OCI-M1 (cell line): ENCODE measurements at regions not wholly inside any gene's neighbourhood (a gene's known extent, or its start where the extent isn't known, plus 50 kb on each side); places are given as distances from the start of the nearest gene placed in this dataset.
A peak's percentile ranks its signal among the peaks of the same experiment; 100 is the strongest.
"Not testable (repeated sequence)": the region's sequence is repeated elsewhere in the genome, so short reads cannot be mapped to it uniquely, and the experiment has no call there.

Experiments used
- DNase-seq: peaks from one replicate; lab custom pipeline; 2025; lab: John Stamatoyannopoulos, UW

DNA sequence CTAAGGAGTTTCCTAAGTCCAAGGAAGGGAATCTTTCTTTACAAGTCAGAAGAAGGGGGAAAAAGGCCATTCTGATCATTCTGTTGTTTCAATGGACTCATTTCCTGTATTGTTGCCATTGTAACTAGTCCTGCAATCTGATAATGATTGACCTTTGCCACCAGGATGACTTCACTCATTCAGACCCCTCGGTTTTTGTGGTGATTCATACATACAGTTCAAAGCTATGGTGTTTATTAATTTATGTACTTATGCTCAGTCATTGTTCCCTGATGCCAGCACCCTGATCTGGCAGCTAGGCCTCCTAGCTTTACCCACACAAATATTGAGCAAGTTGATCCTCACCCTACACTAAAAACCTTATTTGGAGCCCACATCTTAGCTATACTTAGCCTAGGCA, 57.6 kb upstream of the ZNF519 start:
- peak; percentile 62 for DNase-seq

- DNase-seq, result not testable (repeated sequence)
These were observed 56.6 kb upstream of the ZNF519 start for GRCh38 chr18:14188751-14189406.
